GM21423 (cell line): ENCODE measurements at regions not wholly inside any gene's neighbourhood (a gene's known extent, or its start where the extent isn't known, plus 50 kb on each side); places are given as distances from the start of the nearest gene placed in this dataset.
"Not testable (repeated sequence)": the region's sequence is repeated elsewhere in the genome, so short reads cannot be mapped to it uniquely, and the experiment has no call there.

ENCODE experiments used
- ATAC-seq: cut with Tn5 transposase; IDR thresholded peaks from one replicate; pipeline ENCODE4 v1.9.1; 2021; ENCODE audit warnings: mild to moderate bottlenecking, moderate library complexity; ENCODE audit not compliant: unreplicated experiment

GRCh38 chr3:148450819-148451218, 246.9 kb upstream of the AGTR1 start:
- ATAC-seq, result no peak

- ATAC-seq, result no peak
Measured at GRCh38 chr3:148451969-148452368, 245.7 kb upstream of the AGTR1 start.

GRCh38 chr3:148453781-148454191, 243.9 kb upstream of the AGTR1 start:
- ATAC-seq, result no peak

GRCh38 chr3:148455098-148455497, 242.6 kb upstream of the AGTR1 start:
- ATAC-seq, result no peak

- ATAC-seq, result no peak
Measured at GRCh38 chr3:148457886-148458285, 239.8 kb upstream of the AGTR1 start.

- no peak for ATAC-seq
Measured at GRCh38 chr3:148459931-148460513, 237.7 kb upstream of the AGTR1 start.

GRCh38 chr3:148460686-148461085, 237.0 kb upstream of the AGTR1 start:
- ATAC-seq, result no peak

- ATAC-seq, result no peak
Measured at GRCh38 chr3:148464246-148464645, 233.5 kb upstream of the AGTR1 start.

- no peak for ATAC-seq
Measured at GRCh38 chr3:148466143-148466542, 231.6 kb upstream of the AGTR1 start.

- ATAC-seq, result no peak
Measured at GRCh38 chr3:148466980-148467740, 230.5 kb upstream of the AGTR1 start.

- no peak for ATAC-seq
Measured at GRCh38 chr3:148477375-148477774, 220.3 kb upstream of the AGTR1 start.

GRCh38 chr3:148493631-148494030, 204.1 kb upstream of the AGTR1 start:
- ATAC-seq, result no peak

- ATAC-seq, result no peak
Measured at GRCh38 chr3:148494451-148494850, 203.3 kb upstream of the AGTR1 start.

GRCh38 chr3:148500881-148501280, 196.8 kb upstream of the AGTR1 start:
- ATAC-seq, result no peak

GRCh38 chr3:148510116-148510515, 187.6 kb upstream of the AGTR1 start:
- no peak for ATAC-seq

GRCh38 chr3:148510561-148510960, 187.1 kb upstream of the AGTR1 start:
- no peak for ATAC-seq

GRCh38 chr3:148512648-148513047, 185.1 kb upstream of the AGTR1 start:
- ATAC-seq, result no peak

- ATAC-seq, result no peak
Measured at GRCh38 chr3:148513096-148513543, 184.6 kb upstream of the AGTR1 start.

- ATAC-seq, result no peak
Measured at GRCh38 chr3:148518520-148518919, 179.2 kb upstream of the AGTR1 start.

GRCh38 chr3:148525621-148526020, 172.1 kb upstream of the AGTR1 start:
- ATAC-seq, result not testable (repeated sequence)

- no peak for ATAC-seq
Measured at GRCh38 chr3:148528024-148528423, 169.7 kb upstream of the AGTR1 start.

- ATAC-seq, result no peak
Measured at GRCh38 chr3:148531836-148532235, 165.9 kb upstream of the AGTR1 start.

GRCh38 chr3:148532326-148532725, 165.4 kb upstream of the AGTR1 start:
- ATAC-seq, result no peak
